ENCODE measurements at regions not wholly inside any gene's neighbourhood (a gene's known extent, or its start where the extent isn't known, plus 50 kb on each side); places are given as distances from the start of the nearest gene placed in this dataset.
"Not testable (repeated sequence)": the region's sequence is repeated elsewhere in the genome, so short reads cannot be mapped to it uniquely, and the experiment has no call there.

GRCh38 chr12:75854137-75854536 is 177.4 kb downstream of the PHLDA1 start:
- TF ChIP-seq KAT8 (IDR thresholded peaks at IDR 0.05; ENCODE audit: low read depth); NFE2L1 (tag; IDR thresholded peaks at IDR 0.05; ENCODE audit: borderline replicate concordance, low read depth); CTCF (IDR thresholded peaks at IDR 0.05 in 2 of 3, conservative IDR thresholded peaks at IDR 0.05 in 1 of 3; ENCODE audit: insufficient read depth in 2 of 3, low read depth in 1 of 3, low read length in 3 of 3); ESRRA (IDR thresholded peaks at IDR 0.05; ENCODE audit: borderline replicate concordance, low read depth); CHD2 (IDR thresholded peaks at IDR 0.05; ENCODE audit: low read depth, low read length); DACH1 (IDR thresholded peaks at IDR 0.05; ENCODE audit: partially characterized antibody); RCOR1 (IDR thresholded peaks at IDR 0.05; ENCODE audit: borderline replicate concordance in 1 of 2, low read depth in 2 of 2, low read length in 2 of 2); ZEB2 (IDR thresholded peaks at IDR 0.05); HMG20A (CRISPR knock-in tag; conservative IDR thresholded peaks at IDR 0.05); MTA3 (IDR thresholded peaks at IDR 0.05; ENCODE audit: borderline replicate concordance); ZNF589 (CRISPR knock-in tag; IDR thresholded peaks at IDR 0.05; ENCODE audit: low read depth); RFX5 (IDR thresholded peaks at IDR 0.05; ENCODE audit: low read depth, low read length); ZBTB33 (CRISPR knock-in tag; IDR thresholded peaks at IDR 0.05): not testable (repeated sequence)
